GM19438 (cell line): ENCODE measurements at regions not wholly inside any gene's neighbourhood (a gene's known extent, or its start where the extent isn't known, plus 50 kb on each side); places are given as distances from the start of the nearest gene placed in this dataset.
"Not testable (repeated sequence)": the region's sequence is repeated elsewhere in the genome, so short reads cannot be mapped to it uniquely, and the experiment has no call there.

Experiments used
- ATAC-seq: cut with Tn5 transposase; IDR thresholded peaks from one replicate; pipeline ENCODE4 v1.9.1; 2021; ENCODE audit warnings: low read depth; ENCODE audit not compliant: unreplicated experiment

DNA sequence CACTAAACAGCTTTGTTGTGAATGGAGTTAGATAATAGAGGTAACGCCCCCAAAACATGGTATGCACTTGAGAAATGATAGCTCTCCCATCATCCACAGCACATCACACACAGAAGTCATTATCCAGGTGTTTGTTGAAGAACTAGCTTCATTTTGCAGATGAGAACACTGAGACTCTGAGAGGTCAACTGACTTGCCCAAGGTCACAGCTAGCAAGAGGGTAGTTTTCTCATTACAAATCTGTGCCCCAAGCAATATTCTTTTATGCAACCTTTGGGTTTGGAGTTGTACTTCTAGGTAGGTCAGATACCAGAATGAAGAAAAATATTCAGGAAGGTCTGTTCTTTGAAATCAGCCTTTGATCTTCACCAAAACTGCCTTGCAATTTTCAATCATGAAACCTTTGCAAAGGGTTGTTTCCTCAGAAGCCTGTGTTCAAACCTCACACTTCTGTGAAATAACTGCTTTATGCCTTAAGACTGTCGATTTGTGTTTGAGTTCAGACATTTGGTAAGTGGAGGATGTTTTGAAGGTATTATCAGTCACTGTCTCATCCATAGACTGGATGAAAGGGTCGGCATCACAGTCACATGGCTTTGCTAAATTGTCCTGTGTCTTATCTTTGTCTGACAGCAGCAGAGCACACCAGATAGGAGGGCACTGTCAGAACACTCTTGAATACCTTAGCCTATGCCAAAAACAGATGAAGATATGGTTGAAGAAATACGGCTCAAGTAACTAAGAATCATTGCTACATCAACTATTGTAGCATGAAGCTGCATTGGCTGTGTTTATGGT lies 233.2 kb upstream of the BTG1 start:
- ATAC-seq: no peak

DNA sequence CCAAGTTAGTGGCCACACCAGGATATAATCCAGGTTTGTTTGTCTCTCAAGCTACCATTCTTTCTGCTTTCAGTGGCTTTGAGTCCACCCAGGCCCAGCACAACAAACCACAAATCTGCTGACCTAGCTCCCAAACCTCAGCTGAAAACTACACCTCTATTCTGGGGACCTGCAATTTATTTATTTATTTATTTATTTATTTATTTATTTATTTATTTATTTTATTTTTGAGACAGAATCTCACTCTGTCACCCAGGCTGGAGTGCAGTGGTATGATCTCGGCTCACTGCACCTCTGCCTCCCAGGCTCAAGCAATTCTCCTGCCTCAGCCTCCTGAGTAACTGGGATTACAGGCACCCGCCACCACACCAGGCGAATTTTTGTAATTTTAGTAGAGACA lies 229.9 kb upstream of the BTG1 start:
- not testable (repeated sequence) for ATAC-seq

DNA sequence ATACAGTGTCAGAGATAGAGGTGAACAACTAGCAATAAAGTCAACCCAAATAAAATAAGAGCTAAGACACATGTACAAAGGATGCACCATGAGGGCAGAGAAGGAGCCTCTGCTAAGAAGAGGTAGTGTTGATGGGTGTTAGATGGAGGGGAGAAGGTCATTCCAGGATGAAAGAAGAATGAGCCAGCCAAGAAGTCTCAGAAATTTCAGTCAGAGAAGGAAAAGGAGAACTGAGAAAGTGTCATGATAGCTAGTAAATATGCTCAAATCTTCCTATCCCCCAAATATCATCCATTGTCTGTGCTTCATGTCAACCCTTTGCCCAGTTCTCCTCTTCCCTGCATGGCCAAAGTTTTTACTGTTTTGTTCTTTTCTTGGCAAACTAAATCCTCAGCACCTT lies 225.2 kb upstream of the BTG1 start:
- no peak for ATAC-seq

DNA sequence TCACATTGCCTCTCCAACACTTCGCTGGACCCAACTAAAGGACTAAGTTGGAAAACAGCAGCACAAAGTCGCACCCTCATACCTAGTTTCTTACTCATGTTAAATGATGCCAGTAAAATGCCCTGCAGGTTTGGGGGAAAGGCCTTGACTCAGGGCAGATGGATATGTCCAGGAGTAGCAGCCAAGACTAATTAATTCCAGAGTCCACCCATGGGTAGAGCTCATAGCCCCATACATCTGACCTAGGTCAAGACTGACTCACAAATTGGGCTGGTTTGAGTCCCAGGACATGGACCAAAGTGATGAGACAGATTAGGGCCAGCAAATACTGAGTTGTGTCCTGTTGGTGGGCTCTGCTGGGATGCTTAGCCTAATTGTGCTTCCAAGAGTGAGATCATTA lies 224.0 kb upstream of the BTG1 start:
- no peak for ATAC-seq

DNA sequence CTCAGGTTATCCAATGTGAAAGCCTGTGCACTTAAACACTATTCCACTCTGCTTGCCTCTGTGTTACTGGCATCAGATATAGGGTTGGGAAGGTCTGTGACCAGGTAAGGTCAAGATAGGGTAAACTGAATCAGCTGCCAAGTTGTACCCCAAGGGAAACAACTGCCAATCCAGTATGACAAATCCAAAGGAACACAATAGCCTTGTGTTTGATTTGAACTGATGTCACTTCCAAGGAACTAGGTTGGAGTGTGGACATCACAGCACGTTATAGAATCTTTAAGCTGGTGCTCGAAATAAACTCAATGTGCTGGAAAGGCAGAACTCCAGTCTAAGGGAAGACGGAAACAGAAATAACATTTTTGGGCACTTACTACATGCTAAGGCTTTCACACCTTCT lies 223.4 kb upstream of the BTG1 start:
- no peak for ATAC-seq

DNA sequence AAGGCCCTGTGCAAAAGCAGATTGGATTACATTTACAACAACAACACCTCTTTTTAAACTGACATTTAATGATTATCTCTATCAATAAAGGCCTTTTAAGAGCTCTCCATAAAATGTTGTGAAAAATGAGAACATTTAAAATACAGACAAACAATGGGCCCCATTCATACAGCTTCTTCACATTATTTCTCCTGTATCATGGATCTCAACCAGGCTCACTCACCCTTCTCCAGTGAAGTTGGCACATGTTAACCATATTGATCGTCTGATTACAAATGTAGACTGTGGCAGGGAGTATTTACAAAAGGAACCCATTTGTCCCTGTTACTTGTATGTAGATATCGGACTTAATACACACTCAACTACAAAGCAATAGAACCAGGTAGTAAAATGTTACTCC lies 220.2 kb upstream of the BTG1 start:
- ATAC-seq: no peak

DNA sequence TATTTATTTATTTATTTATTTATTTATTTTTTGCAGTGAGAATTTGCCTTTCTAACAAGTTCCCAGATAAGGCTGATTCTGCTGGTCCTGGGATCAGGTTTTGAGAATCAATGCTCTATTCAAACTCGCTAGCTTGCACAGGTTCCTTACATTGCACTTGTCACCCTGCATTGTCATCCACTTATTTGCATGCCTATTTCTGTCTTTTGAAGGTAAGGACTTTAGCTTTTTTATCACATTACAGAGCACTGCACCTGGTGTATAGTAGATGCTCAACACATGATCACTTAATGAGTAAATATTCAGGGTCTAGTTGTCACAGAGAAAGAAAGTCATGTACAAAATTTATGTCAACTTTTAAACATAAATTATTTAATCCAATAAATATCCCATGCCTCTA lies 219.7 kb upstream of the BTG1 start:
- no peak for ATAC-seq

DNA sequence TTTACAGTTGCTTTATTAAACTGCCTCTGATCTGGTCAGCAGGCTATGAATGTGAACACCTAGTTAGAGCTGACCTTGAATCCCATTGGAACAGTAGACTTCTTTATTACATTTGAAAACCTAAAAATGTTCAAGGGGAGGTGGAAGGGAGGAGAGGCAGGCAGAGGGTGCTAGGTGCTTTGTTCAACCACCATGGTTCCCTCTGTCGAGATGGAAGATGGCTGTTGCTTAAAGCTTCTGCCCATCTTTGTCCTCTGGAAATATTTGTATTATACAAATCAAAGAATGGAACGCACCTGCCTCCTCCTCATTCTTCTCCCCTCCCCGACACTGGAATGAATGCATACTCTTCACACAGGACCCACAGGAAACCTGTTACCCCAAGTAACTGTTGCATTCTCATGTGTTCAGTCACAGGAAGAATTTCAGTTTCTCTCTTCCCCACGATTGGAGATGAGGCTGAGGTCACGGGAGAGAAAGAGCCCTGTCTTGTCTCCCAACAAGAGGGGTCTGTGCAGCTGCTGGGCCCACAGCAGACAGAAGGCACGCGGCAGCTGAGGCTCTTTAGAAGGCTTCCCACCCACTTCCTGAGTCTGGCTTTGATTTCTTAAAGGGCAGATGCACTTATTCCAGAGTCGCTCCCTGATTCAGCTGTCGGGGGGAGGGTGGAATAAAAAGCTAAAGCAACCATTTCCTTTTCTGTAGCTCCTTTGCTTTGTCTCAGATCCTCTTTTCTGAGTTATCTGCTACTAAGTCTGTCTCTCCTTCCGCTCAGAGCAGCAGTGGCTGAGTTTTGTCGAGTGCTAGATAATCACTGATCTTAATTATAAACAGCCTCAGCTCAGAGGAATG lies 217.9 kb upstream of the BTG1 start:
- ATAC-seq: peak; percentile 62

DNA sequence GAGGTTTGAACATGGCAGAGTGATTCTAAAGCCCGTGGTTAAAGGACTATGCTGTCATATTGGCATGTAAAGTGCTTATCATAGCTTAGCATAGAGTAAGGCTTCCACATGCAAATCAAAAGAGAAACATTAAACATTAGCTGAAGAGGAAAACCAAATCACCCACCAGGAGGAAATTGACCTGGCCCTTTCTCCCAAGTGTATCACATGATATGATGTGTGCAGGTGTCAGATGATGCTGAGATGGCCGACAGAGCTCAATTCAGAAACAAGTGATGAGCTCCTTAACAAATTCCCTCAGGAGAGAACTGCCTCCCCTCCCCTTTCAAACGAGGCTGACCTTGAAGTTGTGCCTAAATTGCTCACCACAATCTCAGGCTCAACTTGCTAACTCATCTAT lies 217.1 kb upstream of the BTG1 start:
- ATAC-seq: peak; percentile 58

DNA sequence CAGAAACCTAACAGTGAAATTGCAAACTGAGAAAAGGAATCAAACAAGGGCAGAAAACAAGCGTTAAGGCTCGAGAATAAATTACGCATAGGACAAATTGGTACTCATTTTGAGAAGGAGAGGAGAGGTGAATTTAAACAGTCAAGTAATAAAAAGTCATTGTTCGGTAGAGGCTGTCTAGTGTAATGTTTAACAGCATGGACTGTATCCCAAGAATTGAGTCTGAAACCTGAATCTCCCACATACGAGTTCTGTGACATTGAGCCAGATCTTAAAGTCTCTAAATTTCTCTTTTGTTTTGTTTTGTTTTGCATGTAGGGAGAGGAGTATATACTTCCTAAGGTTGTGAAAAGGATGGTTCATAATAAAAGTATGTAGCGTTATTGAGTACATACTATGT lies 216.5 kb upstream of the BTG1 start:
- ATAC-seq: no peak

DNA sequence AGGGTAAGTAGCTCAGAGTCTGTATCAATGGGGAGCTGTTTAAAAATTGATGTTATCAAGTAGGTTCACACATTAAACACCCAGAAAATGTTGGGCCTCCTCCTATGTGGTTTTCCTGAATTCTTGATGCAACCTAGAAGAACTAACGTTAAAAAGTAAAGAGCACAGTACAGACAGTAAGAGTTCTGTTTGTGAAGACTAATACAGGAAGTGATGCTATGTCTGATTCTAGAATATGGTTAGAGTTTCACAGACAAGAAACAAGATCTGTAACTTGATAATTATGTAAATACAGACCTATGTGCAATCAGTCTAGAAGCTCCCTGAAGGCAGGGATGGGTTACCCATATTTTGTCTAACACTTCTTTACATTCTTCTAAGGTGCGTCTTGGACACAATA lies 214.9 kb upstream of the BTG1 start:
- no peak for ATAC-seq

DNA sequence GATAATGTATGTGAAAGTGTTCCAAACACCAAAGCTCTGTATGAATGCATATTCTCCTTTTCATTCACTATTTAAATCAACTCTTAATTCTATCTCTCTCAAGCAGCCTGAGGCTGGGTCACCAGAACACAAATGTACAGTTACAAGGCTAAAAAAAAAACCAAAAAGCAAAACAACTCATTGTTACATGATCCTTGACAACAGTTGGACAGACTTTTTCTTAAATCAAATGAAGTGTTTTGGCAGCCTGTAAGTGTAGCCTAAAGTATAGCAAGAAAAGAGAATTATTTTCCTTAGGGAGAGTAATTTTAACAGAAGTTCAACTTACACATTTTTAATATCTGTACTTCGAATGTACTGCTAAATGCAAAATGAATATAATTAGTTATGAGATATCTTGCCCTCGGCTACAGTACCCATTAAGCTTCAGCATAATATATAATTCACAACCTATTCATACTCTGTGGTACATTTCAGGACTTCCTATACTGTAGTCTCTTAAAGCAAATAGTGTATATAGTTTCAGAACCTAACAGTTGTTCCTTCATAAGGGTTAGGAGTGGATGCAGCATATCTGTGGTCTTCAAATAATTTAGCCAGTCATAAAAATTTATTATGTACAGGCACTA lies 214.0 kb upstream of the BTG1 start:
- no peak for ATAC-seq

DNA sequence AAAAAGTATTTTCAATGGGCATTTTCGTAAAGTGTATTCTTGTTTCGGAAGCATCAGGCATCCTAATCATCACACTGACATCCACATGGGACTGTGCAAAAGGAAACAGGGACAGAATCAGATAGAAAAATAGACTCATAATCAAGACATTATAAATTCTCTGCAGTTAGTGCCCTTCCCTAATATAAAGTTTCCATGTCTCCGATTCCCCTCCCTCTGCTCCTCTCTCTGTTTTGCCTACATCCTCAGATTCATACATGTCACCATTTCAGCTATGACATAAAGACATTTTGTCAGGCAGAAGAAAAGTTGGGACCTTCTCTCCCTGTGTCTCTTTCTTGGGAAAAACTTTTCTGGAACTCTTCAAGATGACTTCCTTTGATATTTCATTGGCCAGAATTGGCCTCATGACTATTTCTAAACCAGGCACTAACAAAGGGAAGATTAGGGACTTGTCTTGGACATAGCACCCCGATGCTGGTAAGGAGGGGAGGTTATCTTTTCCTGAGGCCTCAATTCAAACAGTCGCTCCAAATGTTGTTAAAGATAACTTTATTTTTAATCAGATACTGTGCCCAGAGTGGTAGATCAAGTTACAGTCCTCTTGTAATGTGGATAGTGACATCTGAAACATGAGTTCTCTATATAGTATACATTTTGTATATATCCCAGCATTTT lies 212.1 kb upstream of the BTG1 start:
- ATAC-seq: no peak

DNA sequence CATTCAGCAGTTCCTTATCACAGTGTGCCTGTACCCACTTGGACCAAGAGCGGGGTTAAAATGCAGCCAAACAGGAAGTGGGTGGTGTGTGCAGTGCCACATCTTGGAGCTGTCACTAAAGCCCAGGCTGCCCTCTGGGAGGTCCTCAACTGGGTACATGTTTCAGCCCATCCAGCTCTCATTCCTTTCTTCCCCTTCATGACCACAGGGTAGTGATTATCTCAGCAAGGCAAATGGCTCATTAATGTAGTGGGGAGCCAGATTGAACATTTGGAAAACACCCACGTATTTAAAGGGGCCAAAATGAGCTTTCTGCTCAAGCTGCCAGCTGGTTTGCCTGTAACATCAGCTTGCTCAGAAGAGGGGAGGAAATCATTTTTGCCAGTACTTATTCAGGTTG lies 210.8 kb upstream of the BTG1 start:
- no peak for ATAC-seq

DNA sequence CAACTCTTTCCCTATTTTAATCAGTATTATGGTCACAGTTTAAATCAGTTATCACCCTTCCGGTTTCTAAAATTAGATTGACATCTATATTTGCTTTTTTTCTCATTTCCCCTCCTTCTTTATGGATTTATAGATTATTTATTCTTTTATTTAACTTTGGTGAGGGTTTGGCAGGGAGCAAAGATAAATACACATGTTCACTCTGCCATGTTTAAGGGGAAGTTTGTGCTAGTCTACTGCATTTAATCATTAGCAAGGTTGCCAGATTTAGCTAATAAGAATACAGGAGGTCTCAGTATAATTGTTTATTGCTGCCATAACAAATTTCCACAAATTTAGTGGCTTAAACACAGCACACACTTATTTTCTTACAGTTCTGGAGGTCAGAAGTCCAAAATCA lies 204.0 kb upstream of the BTG1 start:
- ATAC-seq: no peak

DNA sequence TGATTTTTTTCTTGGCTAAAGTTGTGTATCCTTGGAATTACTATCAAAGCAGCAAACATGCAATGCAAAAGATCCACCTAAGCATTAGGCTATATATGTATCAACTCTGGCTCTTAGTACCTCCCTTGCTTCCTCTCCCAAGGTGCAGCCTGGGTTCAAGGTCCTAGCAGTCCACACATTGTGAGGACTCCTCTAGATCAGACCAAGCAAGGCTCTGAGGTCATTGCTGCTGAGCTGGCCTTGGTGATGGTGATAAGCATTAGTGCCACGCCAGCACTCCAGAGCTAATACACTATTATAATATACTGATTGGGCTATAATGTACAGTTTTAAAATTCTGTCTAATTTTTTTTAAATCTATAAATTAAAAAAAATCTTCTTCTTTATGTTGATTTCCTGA lies 196.9 kb upstream of the BTG1 start:
- ATAC-seq: no peak

DNA sequence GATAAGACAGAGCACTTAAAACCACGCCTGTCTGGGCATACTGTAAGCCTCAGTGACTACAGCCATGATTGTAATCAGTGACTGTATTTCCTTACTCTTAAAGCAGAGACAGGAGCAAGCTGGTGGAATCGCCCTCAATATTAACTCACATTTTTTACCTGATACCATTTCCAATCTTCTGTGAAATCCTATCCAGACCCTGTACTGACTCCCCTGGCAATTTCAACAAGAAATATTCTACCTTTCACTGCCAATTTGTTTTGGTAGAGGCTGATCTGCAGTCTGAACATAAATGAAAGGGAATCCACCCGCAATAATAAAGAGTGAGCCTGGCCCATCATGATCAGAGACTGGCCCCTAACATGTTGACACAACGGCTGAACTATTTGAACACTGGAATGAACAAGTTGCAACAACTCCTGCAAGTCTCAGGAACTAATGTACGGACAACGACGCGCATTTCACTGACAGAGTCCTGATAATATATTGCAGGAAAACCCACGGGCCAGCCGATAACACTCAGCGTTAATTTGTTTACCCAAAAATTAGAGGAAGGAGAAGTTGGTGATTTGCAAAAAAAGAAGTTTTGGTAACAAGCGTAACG lies 195.5 kb upstream of the BTG1 start:
- ATAC-seq: peak; percentile 64

DNA sequence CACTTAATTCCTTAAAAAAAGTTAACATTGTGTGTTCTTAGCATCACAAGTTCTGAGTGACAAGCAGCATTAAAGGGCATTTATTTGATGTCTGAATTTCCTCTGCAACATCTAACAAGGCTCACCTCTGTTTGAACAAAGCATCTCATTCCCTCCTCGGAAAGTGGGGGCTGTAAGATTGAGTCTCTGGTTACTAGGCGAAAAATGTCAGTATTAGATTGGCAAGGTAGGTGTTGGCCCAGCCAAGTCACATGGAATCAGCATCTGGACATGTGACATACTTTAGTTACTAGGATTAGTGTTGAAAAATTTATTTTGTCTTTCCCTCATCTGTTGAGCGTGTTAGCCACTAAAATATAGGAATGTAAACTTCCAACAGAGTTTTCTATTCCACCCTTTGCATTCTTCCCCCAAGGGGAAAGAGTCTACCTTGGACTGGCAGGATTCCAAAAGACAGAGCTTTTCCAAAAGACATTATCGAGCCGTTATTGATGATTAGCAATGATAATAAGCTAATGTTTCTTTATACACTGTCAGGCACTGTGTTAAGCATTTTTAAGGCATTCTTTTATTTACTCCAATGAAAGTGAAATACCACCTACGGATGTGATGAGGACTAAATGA lies 194.9 kb upstream of the BTG1 start:
- no peak for ATAC-seq

DNA sequence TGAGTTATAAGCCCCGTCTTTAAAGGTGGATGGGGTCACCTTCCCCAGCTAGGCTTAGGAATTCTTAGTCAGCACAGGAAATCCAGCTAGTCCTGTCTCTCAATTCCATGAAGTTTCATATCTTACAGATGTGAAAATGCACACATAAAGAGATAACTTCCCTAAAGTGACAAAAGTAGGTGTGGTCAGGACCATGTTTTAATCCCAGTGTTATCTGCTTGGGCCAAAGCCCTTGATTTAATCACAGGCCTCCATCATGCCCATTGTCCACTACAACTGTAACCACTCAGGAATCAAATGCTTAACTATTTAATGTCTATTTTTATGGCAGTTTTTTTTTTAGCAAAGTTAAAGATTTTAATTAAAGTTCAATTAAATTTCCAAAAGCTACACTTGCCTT lies 194.4 kb upstream of the BTG1 start:
- no peak for ATAC-seq

DNA sequence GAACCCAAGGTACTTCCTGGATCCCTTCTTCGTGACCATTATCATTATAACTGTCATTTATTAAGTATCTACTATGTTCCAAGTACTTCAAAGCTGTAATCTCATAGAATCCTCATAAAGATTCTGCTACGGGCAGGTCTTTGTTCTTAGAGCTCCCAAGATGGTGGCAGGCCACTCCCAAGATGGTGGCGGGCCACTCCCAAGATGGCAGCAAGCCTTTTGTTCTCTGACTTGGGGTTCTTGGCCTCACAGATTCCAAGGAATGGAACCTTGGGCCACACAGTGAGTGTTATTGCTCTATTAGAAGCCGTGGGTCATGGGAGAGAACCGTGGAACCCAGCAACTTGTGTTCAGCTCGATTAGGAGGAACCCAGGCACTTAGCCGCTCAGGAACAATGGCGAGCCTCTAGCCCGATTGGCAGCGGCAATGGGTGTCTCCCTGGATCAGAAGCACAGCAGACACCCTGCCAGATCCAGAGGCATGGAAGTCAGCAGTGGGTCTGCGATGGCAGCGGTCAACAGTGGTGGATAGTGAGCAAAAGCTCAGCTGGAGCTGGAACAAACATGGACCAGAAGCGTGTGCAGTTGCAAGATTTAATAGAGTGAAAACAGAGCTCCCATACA lies 193.7 kb upstream of the BTG1 start:
- no peak for ATAC-seq
